GM18867 (cell line): ENCODE measurements at regions not wholly inside any gene's neighbourhood (a gene's known extent, or its start where the extent isn't known, plus 50 kb on each side); places are given as distances from the start of the nearest gene placed in this dataset.
"Not testable (repeated sequence)": the region's sequence is repeated elsewhere in the genome, so short reads cannot be mapped to it uniquely, and the experiment has no call there.

Experiments used
- ATAC-seq: cut with Tn5 transposase; IDR thresholded peaks from one replicate; pipeline ENCODE4 v1.9.1; 2021; ENCODE audit warnings: mild to moderate bottlenecking, moderate library complexity; ENCODE audit not compliant: unreplicated experiment

DNA sequence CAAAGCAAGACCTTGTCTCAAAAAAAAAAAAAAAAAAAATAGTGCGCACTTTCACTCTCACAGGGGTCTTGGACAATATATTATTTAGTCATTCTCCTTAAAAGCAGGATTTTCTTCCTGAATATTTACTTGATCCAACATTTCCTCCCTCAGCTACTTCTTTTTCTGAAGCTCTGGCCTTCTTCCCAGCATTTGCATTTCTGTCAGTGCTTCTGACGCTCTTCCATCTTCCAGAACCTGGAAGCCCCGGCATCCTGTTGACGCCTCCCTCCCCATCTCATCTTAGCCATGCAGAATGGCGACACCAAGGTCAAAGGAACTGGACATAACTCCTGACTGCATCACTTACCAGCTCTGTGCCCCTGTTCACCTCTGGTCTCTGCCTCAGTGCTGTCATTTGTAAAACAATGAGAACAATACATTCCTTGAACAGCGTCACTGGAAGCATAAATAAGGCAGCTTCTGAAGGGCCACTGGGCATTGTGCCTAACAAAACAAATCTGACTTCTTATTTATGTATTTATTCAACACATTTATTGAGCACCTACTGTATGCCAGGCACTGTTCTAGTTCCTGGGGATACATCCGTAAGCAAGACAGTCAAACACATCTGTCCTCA is 90.9 kb upstream of the MDM1 start:
- no peak for ATAC-seq

DNA sequence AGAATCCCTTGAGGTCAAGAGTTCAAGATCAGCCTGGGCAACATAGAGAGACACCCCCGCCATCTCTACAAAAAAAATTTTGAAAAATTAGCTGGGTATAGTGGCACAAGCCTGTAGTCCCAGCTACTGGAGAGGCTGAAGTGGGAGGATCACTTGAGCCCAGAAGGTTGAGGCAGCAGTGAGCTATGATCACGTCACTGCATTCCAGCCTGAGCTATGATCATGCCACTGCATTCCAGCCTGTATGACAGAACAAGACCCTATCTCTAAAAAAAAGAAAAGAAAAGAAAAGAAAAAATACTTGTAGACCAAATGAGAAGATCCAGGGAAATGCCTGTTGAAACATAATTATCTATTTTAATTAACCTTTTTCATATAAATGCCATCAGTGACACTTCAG is 93.8 kb upstream of the MDM1 start:
- no peak for ATAC-seq

DNA sequence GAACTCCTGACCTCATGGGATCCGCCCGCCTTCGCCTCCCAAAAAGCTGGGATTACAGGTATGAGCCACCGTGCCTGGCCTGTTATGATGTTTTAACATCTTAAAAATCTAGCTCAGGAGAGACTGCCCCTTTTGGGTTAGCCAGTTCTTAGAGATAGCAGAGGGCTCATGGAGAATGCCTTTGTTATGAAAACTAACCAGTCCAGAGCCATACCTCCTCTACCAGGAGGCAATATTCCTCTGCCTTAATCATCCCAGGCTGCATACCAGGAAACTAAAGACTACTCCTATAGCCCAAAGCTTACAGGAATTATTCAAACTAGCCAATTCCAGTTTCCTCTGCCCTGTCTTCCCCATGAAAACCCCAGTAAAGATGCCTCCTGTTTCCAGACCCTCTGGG is 96.0 kb upstream of the MDM1 start:
- no peak for ATAC-seq

DNA sequence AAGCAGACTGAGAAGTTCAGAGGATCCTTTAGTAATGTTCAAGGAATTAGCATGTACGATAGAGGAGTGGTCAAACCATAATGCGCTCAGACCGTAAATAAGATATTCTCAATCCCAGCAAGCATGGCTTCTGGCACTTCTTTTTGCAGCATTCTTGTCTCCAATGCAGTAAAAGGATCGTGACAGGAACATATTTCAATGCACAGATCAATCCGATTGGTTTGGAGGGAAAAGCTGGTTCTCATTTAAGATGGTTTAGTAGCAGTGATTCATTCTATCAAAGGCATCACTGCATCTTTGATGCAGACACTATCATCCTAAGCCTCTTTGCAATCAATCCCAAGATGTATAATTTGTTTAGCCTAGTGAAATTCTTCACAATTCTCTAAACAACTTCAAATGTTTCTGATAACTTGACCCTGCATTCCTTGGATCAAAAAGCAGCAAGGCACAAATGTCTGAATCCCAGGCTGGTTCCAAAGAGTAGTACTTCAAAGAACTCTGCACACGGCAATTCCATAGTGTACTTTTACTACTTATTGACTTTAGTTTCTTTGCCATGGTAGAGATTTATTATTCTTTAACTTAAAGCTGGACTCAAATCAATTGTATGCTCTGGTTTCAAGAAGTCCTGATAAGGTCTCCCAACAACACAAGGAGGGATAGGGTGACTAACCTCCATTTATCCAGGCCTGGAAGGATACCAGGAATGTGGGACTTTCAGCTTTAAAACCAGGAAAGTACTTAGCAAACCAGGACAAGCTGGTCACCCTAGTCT is 96.8 kb upstream of the MDM1 start:
- ATAC-seq: no peak

DNA sequence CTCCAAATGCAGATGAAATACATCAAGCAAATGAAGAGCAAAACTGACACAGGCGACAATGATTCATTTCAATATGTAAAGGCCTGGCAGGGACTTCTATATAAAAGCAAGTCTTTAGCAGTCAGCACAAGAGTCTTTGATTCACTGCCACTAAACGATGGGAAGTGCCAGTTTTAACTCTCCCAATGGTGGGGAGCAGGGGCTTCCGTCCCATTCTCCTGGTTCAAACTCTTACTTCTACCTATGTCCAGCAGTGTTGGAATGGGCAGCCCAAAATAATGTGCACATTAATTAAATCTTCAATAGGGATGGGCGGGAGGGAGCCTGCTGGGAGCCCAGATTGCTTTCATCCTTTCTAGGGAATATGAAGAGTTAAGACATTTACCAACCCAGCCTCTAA is 97.5 kb upstream of the MDM1 start:
- ATAC-seq: no peak

DNA sequence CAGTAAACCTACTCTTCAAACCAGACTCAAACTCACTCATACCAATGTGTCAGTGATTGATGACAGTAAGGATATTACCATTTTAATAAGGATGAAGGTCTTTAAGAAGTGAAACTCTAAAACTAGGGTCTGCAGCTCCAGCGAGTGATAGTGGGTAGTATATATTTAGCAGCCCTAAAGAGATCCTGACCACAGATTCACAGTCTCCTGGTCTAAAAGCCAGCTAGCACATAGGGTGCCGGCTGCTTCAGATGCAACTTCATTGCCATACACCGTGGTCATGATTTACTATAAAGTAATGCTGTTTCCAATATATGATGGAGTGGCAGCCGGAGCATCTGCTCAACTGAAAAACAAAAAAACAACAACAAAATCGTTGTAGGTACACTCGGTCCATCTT is 99.6 kb upstream of the MDM1 start:
- ATAC-seq: no peak

DNA sequence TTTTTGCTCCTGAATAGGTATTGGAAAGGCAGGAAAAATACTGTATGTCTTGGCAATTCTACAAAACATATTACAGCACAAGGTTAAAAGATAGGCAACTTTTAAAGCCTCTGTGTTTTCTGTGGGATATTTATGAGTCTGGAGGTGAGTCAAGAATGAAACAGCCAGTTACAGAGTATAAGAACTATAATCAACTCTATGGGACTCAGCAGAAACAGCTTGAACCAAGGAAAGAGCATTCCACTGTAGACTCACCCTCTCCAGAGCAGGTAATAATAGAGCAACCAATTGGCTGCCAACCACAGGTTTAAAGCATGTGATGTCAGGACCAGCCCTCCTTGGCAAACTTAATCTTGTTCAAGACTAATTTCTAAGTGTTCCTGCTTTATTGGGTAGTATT is 100.5 kb upstream of the MDM1 start:
- no peak for ATAC-seq

DNA sequence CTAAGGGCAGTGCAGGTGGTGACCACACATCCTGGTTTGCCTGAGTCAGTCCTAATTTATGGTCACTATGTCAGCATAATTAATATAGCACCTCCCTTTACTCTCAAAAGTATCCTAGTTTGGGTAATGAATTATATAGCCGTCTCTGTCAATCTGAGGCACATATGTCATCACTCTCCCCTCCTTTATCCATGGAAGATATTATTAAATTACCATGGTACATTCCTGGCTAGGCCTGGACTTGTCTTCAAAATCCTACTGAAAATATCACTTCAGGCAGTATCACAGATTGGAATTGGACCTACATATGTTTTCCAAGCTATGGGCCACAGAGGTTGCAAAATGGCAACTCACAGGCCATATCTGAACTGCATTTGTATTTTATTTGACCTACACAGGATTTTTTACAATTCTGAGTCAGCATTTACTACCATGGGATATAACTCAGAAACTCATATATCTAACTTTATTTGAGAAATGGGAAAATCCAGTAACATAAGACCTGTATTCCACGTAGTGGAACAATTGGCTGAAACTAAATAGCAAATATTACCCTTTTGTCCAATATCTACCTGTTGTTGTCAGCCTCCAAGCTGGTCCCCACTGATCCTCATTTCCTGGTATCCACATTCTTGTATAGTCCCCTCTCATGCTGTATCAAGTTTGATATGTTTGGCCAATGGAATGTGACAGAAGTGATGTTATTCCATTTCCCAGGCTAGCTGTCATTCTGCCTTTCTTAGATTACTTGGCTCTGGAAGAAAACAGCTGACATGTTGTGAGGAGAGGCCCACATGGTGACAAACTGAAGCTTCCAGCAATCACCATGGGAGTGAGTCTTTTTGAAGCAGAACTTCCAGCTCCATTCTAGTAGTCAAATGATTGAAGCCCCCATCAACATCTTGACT is 102.5 kb upstream of the MDM1 start:
- no peak for ATAC-seq

DNA sequence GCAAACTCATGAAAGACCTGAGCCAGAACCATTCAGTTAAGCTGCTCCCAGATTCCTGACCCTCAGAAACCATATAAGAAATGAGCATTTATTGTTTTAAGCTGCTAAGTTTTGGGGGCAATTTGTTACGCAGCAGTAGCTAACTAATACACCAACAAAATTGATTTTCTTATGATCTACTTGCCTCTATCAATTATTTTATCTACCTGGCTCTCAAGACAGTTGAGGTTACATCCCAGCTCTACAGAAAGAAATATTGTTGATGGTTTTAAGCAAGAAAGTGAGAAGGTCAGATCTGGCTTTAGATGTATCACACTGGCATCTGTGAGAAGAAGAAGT is 103.1 kb upstream of the MDM1 start:
- ATAC-seq: no peak

DNA sequence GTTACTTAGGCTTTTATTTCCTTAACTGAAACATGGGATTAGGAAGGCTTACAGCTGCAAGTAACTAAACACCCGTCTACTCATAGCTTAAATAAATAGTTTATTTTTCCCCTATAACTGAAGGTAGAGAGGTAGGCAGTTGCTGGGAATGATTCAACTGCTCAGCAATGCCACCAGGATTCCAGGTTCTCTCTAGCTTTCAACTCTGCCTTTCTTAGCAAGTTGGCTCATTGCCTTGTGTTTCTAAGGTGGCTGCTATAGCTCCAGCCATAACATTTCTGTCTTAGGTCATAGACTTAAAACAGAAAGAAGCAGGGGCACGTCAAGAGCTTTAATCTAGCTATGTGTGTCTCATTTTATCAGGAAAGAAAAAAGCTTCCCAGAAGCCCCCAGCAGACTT is 103.7 kb upstream of the MDM1 start:
- ATAC-seq: no peak

DNA sequence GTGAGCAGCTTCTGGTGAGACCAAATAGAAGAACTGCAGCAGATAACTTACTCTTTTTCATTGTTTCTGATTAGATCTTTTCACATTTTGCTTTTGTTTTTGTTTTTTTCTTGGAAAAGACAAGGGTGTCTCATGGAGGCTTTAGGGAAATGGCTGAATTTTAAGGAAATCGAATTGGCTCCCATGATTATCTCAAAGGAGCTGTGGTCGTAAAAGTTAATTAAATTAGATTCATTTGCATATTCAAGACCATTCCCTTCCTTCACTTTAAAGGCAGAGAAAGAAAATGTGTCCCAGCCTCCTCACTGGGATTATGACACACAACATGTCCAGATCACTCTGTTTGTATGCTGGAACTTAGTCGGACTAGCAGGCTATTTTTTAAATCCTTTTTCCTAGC is 106.4 kb upstream of the MDM1 start:
- no peak for ATAC-seq

DNA sequence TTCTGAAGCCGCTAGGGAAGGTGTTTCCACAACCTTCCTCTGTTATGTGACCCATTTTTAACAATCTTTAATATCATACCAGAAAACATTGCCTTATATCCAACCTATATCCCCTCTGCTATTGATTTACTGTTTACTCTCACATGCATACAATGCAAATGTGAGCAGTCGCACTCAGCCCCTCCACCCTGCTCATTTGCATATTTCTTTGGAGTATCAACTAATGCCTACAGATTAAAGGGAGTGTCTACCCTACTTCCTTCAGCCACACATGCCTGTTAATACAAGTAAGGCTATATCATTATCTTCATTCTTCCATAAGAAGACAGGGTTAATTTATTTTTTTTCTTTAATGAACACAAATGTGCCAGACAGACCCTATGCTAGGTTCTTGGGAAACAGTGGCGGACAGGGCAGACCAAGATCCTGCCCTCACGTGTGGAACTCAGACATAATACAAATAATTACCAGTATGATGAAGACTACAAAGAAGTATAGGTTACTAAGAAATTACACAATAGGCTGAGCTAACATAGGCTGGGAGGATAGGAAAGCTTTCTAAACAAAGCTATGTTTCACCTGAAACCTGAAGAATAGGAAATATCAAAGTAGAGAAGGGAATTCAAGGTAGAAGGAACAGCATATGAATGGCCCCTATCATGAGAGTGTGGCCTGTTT is 107.3 kb upstream of the MDM1 start:
- no peak for ATAC-seq

DNA sequence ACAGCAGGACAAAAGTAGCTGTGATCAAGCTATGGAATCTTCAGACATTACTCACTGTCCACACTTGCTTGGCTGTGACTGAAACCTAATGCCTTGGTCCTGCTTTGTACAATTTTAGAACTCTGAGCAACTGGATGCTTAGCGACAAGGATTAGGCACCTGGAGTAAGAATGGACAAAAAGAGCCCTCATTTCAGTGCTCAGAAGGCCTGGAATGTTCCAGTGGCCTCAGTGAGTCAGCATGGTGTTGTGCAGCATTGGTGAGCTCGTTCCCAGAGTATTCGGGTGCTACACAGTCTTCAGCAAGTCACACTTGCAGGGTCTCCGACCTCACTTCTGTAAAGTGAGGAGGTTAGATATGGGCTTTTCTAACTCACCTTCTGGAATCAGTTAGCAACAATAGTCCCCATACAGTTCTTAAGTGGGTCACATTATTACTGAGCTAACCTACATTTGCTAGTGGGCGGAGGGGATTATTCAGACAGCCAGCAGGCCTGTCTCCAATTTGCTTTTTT is 108.0 kb upstream of the MDM1 start:
- ATAC-seq: no peak

DNA sequence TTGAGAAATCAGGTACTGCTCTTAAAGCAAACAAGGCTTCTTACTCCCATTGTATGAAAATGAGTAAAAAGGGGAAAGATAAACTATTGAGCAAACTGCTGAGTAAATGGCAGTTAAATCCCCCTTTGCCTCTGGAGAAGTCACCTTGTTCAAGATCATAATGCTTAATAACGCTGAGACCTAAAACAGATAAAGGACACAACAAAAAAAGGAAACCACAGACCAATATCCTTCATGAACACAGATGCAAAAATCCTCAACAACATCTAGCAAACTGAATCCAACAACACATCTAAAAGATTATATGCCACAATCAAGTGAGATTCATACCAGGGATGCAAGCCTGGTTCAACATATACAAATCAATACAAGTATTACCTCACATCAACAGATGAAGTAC is 109.0 kb upstream of the MDM1 start:
- no peak for ATAC-seq

DNA sequence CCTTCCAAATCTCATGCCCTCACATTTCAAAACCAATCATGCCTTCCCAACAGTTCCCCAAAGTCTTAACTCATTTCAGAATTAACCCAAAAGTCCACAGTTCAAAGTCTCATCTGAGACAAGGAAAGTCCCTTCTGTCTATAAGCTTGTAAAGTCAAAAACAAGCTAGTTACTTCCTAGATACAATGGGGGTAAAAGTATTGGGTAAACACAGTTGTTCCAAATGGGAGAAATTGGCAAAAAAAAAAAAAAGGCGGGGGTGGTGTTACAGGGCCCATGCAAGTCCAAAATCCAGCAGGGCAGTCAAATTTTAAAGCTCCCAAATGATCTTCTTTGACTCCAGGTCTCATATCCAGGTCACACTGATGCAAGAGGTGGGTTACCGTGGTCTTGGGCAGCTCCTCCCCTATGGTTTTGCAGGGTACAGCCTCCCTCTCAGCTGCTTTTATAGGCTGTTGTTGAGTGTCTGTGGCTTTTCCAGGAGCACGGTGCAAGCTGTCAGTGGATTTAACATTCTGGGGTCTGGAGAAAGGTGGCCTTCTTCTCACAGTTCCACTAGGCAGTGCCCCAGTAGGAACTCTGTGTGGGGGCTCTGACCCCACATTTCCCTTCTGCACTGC is 110.3 kb upstream of the MDM1 start:
- ATAC-seq: not testable (repeated sequence)

DNA sequence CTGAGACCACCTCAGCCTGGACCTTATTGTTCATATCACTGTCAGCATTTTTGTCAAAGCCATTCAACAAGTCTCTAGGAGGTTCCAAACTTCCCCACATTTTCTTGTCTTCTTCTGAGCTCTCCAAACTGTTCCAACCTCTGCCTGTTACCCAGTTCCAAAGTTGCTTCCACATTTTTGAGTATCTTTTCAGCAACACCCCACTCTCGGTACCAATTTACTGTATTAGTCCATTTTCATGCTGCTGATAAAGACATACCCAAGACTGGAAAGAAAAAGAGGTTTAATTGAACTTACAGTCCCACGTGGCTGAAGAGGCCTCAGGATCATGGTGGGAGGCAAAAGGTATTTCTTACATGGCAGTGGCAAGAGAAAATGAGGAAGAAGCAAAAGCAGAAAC is 111.5 kb upstream of the MDM1 start:
- not testable (repeated sequence) for ATAC-seq

DNA sequence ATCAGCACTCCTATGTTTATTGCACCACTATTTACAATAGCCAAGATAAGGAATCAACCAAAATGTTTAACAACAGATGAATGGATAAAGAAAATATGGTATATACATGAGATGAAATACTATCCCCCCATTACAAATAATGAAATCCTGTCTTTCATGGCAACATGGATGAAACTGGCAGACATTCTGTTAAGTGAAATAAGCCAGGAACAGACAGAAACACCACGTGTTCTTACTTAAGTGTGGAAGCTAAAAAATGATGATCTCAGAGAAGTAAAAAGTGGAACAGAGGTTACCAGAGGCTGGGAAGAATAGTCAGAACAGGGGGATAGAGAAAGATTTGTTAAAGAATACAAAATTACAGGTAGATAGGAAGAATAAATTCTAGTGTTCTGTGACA is 113.7 kb upstream of the MDM1 start:
- no peak for ATAC-seq

DNA sequence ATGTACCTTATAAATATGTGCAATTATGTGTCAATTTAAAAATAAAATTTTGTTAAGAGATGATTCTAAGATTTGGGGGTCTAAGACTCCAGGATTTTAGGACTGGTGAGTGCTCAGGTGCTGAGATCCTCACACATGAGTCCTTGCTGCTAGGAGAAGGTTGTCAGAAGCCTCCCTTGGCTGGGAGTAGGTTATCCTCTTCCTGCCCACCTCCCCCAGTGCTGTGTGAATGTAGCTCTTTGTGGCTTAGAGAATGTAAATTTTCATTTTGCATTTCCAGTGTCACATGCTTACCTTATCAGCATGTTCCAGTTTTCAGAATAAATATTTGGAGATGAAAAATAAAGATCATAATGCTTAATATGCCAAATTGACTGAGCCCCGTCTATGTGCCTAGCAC is 114.2 kb upstream of the MDM1 start:
- no peak for ATAC-seq

DNA sequence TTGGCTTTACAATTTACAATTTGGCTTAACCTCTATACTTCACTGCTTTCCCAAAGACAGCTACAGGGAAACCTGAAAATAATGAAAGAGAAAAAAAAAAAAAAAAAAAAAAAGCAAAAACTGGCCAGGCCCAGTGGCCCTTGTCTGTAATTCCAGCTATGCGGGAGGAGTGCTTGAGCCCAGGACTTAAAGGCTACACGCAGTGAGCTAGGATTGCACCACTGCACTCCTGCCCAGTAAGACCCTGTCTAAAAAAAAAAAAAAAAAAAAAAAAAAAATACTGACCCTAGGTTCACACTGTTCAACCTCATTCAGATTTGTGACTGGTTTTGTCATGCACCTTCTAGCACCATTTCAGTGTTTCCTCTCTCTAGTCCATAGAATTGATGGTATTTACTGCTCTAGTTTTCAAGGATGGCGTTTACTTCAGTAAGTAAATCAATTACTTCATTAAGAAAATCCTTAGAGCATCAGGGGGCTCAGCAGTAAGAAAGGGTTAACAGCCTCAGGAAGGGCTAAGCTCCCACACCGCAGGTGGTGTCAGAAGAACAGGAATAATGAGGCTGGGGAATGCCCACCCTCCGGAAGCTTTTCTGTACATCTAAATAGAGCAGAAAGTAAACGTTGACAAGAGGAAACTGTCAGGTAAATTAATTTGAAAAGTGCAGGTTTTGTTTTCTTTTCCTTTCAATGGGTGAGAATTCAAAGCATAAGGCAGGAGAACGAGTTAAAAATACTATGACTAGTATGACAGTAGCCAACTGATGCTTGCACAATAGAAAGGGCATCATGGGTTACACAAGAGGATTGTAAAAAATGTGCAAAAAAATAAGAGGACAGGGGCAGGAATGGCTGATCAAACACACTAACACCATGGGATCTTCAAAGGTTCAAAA is 115.0 kb upstream of the MDM1 start:
- ATAC-seq: no peak

DNA sequence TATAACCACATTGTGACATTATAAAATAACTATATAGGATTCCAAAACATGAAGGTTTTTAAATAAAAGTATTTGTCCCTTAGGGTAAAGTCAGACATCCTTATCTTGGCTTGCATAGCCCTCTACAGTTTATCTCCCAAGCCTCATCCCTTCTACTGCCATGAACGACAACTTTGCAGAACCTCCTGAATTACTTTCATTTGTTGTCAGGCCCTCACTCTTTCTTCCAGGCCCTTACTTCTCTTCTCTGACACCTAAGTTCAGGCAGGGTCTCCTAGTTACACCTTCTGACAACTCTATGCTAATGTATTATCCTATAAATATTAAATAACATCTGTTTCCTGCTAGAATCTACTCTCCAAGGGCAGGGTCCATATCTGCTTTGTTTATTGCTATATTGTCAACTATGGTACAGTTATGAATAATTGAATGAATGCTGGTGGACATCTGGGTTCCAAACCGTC is 115.7 kb upstream of the MDM1 start:
- no peak for ATAC-seq
